AG20443 (cell line): ENCODE measurements at regions not wholly inside any gene's neighbourhood (a gene's known extent, or its start where the extent isn't known, plus 50 kb on each side); places are given as distances from the start of the nearest gene placed in this dataset.

Experiments
- DNase-seq: peaks from one replicate; pipeline ENCODE4 v3.0.0; 2012; ENCODE audit warnings: low spot score, mixed read lengths

DNA sequence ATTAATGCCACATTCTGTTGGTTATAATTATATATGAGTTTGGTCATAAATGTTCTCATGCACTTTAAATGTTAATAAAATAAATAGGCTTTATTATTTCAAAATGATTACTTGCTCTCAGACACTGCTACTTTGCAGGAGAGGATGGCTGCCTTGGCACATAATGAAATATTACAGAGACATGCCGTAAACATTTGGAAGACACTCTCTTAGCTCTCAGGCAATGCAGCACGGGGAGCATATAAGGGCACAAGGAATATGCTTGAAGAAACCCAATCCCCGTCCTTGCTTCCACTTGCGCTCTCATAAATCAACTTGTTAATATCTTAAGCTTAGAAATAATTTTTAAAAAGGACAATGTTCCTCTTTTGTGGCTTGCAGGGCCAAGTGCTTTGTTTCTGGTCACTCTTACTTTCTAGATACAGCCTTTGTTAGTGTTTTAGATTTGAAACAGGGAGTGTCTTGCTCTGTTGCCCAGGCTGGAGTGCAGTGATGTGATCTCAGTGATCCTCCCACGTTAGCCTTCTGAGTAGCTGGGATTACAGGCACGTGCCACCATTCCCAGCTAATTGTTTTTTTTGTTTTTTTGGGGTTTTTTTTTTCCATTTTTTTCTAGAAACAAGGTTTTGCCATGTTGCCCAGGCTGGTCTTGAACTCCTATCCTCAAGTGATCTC is 445.0 kb downstream of the SPRY1 start:
- DNase-seq: no peak

DNA sequence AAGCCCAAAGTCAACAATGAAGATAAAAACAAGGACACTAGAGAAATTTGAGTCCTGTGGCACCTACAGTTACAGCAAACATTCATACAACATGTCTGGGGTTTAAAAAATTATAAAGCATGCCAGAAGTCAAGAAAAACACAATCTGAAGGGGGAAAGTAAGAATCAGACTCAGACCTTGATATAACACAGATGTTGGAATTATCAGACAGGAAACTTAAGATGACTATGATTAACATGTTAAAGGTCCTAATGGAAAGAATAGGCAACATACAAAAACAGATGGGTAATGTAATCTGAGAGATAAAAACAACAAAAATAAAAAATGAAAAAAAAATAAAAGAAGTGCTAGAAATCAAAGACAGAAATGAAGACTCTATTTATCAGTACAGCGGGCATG is 446.5 kb downstream of the SPRY1 start:
- no peak for DNase-seq

DNA sequence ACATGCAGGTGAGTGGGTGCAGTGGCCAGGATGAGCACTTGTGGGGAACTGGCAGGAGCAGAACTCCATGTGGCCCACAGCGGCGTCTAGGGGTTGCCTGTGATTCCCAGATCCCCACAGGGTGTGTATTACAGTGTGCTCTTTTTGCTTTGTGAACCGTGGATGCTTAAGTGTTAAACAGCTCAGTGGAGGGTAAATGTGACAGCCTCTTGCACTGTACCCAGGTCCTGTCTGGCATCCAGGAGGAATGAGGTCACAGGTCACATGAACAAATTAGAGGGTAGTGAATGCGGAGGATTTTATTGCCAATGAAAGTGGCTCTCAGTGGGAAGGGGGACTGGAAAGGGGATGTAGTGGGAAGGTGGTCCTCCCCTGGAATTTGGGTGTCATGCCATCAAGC is 447.8 kb downstream of the SPRY1 start:
- DNase-seq: no peak

DNA sequence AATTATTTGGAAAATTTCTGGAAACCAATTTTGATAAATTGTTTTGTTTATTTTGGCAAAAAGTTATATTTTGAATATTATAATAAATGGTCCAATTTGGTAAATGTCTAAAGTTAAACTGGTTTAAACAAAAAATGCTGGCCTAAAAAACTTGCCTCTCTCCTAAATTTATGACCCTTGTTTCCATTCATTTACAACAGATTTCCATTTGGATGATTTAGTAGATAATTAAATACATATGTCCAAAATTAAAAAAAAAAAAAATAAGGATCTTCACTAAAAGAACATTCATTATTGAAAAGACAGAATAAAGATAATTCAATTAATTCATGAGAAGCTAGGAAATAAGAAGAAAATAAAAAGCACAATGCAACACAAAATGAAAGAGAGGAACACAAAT is 449.5 kb downstream of the SPRY1 start:
- no peak for DNase-seq

DNA sequence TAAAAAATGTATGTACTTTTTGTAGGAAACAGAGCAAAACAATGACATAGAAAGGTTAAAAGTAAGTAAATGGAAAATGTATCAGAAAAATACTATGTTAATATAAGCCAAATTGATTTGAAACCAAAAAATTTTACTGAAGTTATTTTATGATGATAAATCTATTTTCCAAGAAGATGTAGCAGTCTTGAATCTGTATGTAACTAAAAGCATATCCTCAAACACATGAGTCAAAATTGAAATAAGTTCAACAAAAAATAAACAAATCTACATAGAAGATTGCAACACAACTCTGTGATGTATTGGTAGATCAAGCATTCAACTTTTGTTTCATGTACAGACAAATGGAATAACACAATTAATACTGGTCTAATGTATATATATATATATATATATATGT is 450.0 kb downstream of the SPRY1 start:
- no peak for DNase-seq

DNA sequence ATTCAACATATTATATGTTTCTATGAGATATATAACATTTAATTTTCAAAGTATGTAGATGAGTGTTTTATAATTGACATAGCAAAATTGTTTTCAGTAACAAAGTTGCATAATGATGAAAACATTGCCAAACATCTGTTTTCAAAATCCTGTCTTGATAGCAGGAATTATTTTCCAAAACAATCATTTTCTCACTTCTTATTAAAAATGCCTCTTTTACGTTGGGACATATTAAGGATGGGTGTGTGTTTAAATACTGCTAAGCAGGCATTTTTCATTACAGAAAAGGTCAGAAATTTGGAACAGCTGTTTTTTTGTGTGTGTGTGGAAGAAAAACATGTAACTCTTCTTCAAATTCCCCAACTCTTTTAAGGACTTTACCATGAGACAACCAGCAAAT is 452.0 kb downstream of the SPRY1 start:
- no peak for DNase-seq

DNA sequence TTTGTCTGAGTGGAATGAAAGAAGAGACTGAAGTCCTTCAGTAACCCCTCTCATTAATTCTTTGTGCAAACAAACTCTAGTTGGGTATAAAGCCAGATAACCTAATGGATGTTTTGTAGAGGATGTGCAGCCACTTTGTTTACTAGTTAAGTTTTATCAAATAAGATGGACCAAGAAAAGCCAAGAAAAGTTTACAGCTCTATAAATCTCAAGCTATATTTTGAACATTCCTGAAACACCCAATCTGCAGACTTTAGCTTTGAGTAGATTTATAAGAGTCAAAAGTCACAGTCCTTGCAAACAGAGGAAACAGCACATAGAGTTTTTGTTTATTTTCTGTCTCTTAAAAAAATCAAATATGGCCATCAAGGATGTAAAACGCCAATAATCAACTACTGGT is 452.9 kb downstream of the SPRY1 start:
- DNase-seq: no peak

DNA sequence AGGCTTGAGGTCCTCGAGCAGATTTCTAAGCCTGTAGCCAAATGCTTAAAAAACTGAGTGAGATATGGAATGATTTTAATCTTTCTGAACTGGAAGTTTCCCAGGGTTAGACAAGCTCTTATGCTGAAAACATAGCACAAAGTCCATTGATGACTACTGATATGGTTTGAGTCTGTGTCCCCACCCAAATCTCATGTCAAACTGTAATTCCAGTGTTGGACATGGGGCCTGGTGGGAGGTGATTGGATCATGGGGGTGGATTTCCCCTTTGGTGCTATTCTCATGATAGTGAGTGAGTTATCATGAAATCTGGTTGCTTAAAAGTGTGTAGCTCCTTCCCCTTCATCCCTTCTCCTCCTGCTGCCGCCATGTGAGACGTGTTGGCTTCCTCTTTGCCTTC is 454.9 kb downstream of the SPRY1 start:
- DNase-seq: no peak

DNA sequence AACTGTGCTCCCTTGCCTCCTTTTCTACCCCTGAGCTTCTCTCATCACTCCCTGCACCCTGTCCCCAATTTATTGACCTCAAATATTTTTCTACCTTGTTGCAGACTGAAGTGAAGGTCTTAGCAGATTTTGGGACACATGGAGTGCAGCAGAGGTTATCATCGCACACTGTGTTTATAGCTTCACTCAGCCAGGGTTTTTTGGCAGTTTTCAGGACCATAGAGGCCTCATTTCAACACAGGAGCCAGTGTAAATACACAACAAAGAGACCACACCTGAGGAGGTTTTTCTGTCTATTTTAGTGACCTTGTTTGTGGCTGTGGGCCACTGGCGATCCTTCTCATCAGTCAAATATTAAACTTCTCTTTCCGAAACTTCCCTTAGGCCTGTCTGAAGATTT is 457.1 kb downstream of the SPRY1 start:
- DNase-seq: no peak

DNA sequence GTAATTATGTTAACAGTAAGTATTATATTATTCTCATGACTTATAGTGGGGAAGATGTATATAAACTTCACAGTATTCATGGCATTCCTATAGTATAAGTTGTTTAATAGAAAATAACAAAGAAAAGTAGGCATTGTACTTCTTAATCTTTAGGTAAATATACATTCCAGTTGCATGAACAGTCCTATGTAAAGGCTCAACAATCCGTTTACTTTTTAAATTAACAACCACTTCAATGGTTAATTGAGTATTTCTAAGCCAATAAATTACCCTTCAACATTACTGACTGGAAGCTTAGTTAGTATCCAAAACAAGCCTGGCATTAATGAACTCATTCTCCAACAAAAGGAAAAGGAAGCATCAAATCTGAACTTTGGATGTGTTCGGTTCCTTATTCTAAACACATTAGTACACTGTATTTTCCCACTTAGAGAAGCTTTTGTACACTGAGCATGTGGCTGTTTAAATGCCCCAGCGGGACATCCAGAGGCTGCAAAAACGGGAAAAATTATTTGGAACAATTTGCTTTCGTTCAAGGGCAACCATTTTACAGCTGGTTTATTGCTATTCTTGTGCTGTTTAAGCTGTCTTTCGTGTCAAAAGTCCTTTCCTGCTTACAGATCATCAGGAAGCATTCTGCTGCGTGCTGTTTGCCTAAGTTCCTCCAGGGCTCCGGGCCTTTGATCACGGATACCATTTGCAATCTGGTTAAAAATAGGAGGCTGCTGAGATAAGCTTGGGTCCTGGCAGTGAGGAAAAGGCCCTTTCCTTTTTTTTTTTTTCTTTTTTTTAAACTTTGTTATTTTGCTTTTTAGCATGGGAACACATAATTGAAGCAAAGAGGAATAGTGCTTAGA is 460.3 kb downstream of the SPRY1 start:
- DNase-seq: peak; percentile 46

DNA sequence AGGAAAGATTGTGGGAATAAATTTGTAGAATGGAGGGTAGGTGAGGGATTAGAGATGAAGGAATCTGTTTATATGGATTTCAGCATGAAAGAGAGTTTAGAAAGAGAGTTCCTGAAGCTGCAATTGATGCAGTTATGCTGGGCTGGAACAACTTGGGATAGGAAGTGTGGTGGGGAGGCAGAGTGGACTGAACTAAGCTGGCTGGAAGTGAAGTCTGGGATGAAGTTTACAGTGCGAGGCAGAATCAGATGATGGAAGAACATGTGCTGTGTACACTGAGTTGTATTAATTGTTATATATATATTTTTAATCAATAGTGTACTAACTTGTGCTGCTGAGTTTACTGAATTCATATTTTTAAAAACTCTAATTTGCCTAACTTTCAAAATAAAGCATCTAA is 461.9 kb downstream of the SPRY1 start:
- DNase-seq: no peak

DNA sequence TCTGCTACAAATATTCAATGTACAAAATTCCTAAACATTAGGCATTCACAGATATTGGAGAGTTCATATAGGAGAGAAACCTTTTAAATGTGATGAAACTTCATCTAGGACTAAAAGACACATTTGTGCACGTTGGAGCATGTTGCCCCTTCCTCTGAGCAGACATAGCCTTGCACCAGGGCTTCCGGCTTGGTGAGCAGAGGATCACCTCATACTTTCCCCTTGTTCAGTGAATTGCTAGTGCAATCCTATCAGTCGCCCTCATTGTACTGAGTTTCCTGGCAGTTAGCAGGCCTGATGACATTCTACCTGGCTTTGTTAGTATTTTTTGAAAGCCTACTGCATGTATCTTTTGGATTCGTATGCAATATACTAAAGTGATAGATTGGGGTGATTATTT is 466.2 kb downstream of the SPRY1 start:
- no peak for DNase-seq

DNA sequence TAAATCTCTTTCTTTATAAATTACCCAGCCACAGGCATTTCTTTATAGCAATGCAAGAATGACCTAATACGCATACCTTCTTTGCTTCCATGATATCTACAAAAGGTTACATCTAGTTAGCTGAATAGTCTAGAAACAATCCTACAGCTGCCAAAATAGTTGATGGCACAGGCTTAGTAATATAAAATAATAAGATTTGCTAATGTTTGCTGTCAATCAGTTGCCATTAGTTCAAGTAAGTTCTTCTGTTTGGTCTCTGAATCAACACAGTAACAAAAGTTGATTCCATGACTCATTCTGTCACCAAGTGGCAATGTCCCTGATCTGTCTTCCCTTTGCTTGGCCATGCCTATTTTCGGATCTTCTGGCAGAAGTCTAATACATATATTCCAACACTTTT is 470.2 kb downstream of the SPRY1 start:
- DNase-seq: no peak

DNA sequence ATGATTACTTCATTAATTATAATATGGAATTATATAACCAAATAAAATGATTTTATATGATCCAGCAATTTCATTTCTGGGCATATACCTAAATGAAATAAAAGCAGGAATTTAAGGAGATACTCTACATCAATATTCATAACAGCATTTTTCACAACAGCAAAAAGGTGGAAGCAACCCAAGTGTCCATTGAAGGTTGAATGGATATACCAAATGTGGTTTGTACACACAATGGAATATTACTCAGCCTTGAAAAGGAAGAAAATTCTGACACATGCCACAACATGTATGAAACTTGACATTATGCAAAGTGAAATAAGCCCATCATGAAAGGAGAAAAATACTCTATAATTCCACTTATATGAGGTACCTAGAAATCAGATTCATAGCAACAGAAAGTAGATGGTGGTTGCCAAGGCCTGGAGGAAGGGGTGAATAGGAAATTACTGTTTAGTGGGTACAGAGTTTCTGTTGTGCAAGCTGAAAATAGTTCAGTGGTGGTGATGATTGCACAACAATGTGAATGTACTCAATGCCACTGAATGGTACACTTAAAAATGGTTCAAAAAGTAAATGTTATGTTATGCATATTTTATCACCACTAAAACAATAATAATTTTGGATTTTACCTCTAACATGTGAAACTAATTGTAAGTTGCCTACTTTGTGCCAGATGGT is 471.5 kb downstream of the SPRY1 start:
- DNase-seq: no peak

DNA sequence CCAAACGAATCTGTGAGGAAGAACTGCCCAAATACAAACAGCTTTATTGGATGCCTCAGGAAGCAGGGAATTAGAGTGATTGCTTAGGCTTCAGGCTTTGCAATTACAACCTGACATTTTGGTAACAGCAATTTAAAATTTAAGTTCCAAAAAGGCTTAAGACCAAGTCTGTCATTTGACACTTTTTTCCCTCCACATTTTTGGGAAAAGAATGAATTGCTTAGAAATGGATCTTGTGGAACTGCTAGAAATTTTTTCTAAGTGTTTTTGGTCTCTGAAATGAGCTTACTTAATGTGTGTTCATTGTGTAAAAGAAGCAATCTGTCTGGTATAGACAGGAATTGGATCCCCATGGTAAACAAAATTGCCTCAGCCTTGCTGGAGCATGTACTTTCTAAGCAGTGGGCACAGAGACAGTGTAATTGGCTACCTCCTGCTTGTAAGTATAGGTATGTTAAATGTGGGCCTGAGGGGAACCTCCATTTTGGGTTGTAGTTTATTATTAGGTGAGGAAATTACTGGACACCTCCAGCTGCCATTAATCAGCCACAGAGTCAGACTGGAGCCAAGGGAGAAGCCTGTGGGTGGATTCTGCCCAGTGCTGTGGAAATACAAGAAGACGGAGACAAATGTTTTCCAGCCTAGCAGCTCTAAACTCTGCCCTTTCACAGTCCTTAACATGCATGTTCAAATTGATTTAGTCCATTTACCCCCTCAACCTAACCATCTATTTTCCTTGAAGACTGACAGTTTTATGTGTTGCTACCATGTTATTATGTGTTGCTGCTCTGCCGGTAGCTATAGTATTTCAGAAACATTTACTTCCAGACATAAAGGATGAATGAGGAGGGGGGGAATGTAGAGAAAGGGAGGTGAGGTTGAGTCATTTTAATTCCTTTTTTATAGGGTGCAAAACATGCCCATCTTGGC is 473.0 kb downstream of the SPRY1 start:
- no peak for DNase-seq

DNA sequence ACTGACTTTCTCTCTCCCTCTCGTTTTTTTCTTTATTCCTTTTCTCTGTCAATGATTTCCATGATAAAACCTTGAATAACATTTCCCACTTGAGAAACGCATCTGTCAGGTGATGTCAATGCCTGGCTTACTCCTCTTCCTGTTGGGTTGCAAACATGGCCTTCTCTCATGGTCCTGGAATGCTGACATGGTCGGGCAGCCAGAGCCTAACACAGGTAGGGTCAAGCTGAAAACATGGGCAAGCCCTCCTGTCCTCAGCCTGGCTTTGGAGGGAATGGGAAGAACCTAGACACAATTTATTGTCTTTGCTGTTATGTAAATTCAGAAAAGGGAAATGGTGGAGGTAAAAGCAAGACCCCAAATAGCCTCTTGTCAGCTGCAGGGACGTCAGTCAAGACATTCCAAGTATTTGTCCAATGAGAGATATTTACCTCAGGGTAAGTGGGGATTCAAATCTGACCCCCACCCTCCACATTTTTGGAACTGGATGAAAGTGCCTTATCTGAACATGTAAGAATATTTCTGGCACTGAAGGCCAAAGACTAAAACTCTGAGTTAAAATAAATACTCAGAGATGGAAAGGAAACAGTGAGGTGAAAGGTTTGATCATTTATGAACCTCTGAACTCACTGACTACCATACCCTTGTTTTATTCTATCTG is 473.8 kb downstream of the SPRY1 start:
- DNase-seq: no peak

DNA sequence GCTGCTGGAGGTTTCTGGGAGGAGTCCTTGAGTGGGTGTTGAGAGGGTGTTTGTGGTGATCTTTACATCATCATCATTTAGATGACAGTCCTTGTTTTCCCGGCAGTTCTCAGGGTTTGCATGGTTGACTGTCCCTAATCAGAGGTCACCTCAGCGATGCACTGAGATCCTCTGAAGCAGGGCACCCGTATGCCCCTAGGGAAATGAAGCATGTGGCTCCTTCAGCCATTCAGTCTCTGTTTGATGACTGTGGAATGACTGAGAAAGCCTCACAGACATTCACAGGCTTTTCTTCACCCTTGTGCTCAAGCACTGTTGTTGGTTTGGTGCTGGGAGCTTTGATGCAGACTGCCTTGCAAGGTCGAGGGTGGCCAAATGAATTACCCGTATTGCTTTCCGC is 474.7 kb downstream of the SPRY1 start:
- DNase-seq: no peak

DNA sequence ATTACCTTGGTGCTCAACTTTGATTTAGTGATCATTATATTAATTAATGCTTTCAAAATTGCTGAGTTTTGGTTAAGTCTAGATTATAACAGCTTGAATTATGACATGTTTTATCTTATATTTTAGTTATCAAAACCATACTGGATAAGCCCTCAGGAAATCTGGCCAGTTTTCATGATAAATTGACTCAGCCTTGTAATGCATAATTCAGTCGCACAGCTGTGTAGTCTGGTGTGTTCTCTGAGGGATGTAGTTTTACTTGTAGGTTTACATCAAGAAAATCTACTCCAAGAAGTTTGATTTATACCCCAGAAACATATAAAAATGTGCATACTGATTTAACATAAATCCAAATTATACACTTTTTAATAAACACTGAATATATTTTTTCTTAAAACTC is 477.5 kb downstream of the SPRY1 start:
- DNase-seq: no peak

DNA sequence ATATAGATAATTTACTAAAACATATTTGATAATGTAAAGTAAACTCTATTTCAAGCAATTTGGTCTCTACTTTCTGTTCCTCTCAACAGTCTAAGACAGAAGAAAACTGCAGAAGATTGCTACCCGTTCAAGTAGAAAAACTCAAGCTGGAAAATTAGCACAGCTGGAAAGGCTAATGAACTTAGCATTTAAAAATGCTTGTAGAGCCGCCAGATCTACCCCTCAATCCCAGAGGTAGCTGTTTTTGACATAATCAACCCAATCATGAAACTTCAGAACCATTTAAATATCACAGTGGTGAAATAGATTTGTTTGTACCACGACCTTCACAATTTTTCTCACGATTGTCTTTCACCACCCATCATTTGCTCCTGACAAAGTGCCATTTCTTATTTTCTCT is 479.5 kb downstream of the SPRY1 start:
- no peak for DNase-seq

DNA sequence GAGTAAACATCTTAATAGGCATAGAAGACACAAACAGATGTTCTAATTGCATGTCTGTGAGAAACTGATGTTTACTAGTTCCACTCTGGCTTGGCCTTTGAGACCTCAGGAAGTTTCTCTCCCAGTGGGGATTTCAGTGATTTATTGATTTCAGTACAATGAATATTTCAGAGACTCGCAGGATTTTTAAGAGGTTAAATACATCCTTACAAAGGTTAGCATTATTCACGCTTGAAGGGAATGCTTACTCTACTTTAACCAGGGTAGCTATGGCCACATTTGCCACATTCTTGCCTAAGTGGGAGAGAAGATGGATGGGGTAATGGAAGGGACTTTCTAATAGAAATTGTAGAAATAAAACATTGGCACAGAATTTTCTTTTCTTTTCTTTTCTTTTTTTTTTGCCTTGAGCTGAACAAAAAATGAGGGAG is 480.1 kb downstream of the SPRY1 start:
- DNase-seq: no peak

DNA sequence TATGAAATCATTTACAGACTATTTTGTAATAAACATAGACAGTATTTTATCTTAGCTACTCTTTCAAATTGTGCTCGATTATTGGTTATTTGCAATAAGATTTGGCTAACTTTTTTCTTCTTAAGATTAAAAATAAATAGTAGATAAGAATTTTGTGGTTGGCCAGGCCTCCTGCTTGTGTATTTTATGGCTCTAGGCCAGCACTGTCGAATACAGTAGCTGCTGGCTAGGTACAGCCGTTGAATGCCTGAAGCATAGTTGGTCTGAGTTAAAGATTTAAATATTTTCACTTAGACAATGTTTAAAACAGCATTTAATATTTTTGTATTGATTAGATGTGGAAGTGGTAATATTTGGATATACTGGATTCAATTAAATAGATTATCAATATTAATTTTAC is 481.0 kb downstream of the SPRY1 start:
- DNase-seq: no peak

DNA sequence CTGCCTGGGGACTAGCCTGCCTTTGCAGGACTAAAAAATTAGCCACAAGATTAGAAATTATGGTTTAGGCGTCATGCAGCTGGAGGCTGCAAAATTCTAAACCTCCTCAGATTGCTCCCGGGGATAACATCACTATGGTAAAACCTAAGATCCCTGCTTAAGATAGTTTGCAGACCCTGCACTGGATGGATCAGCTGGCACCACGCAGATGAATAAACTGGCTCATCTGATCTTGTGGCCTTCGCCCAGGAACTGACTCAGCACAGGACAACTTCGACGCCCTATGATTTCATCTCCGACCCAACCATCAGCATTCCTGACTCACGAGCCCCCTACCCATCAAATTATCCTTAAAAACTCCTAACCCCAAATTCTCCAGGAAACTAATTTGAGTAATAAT is 482.4 kb downstream of the SPRY1 start:
- DNase-seq: no peak
